Suprapubic skin (tissue), 4 donors: ENCODE measurements at regions not wholly inside any gene's neighbourhood (a gene's known extent, or its start where the extent isn't known, plus 50 kb on each side); places are given as distances from the start of the nearest gene placed in this dataset.

ENCODE experiments used
- DNase-seq, 2 donors: peaks; one replicate each; pipeline ENCODE4 v3.0.0-alpha.2; 2019; ENCODE audit warnings: low spot score in 2 of 2
- H3K27ac ChIP-seq: fragments of 200-600 bp; sonication (generic); one replicate; pipeline ENCODE4 v1.5.1; 2019
- H3K27me3 ChIP-seq: fragments of 200-600 bp; sonication (generic); one replicate; pipeline ENCODE4 v1.5.1; 2019
- H3K36me3 ChIP-seq: fragments of 200-600 bp; sonication (generic); one replicate; pipeline ENCODE4 v1.5.1; 2019
- H3K4me1 ChIP-seq: fragments of 200-600 bp; sonication (generic); one replicate; pipeline ENCODE4 v1.5.1; 2019
- H3K4me3 ChIP-seq: fragments of 200-600 bp; sonication (generic); one replicate; pipeline ENCODE4 v1.5.1; 2019; ENCODE audit warnings: mild to moderate bottlenecking
- H3K9me3 ChIP-seq: fragments of 200-600 bp; sonication (generic); one replicate; pipeline ENCODE4 v1.5.1; 2019
- EP300 ChIP-seq: sonication (generic); formaldehyde crosslinking; IDR thresholded peaks from one replicate; pipeline ENCODE4 v1.6.1; 2017; ENCODE audit warnings: antibody characterized with exemption
- POLR2A ChIP-seq, 2 donors: fragments of 450-650 bp; IDR thresholded peaks; one replicate each; pipeline ENCODE4 v1.6.1; 2017; ENCODE audit warnings: antibody characterized with exemption in 2 of 2, mild to moderate bottlenecking in 2 of 2, moderate library complexity in 2 of 2
- POLR2AphosphoS5 ChIP-seq, 3 donors: sonication (generic); formaldehyde crosslinking; IDR thresholded peaks; one replicate each; pipeline ENCODE4 v1.6.1; 2017; ENCODE audit warnings: antibody characterized with exemption in 3 of 3
- WGBS: methylation state at CpG from one replicate; pipeline ENCODE4 v1.1.5; 2018; 5-methylcytosine and 5-hydroxymethylcytosine counted together
- TF ChIP-seq, protein P1 (sequence below), 2 donors: fragments of 200-600 bp in 1 of 2; fragments of 450-650 bp in 1 of 2; sonication (generic) in 1 of 2; IDR thresholded peaks; one replicate each; pipeline ENCODE4 v1.5.1; 2016 to 2019; ENCODE audit warnings: antibody characterized with exemption in 2 of 2, mild to moderate bottlenecking in 1 of 2, moderate library complexity in 1 of 2

- Histone ChIP-seq H3K36me3 (no peaks in the 10 kb centered on the region), H3K4me3 (no peak overlapping the region), H3K27ac (no peak overlapping the region), H3K9me3 (no peaks in the 10 kb centered on the region), H3K27me3 (no peaks in the 10 kb centered on the region), H3K4me1 (no peaks in the 10 kb centered on the region)
- TF ChIP-seq EP300 (no peak), POLR2A (IDR thresholded peaks at IDR 0.05) (no peak), POLR2AphosphoS5 (IDR thresholded peaks at IDR 0.05) (no peak)
- TF ChIP-seq, protein P1, sequence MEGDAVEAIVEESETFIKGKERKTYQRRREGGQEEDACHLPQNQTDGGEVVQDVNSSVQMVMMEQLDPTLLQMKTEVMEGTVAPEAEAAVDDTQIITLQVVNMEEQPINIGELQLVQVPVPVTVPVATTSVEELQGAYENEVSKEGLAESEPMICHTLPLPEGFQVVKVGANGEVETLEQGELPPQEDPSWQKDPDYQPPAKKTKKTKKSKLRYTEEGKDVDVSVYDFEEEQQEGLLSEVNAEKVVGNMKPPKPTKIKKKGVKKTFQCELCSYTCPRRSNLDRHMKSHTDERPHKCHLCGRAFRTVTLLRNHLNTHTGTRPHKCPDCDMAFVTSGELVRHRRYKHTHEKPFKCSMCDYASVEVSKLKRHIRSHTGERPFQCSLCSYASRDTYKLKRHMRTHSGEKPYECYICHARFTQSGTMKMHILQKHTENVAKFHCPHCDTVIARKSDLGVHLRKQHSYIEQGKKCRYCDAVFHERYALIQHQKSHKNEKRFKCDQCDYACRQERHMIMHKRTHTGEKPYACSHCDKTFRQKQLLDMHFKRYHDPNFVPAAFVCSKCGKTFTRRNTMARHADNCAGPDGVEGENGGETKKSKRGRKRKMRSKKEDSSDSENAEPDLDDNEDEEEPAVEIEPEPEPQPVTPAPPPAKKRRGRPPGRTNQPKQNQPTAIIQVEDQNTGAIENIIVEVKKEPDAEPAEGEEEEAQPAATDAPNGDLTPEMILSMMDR (IDR thresholded peaks at IDR 0.05): no peak
- 50% methylated on average over 6 of the region's 6 CpGs for WGBS
- no peak for DNase-seq
These were observed 559.6 kb downstream of the GATA3 start for GRCh38 chr10:8614054-8614565.

GRCh38 chr10:8615118-8615517 is 560.6 kb downstream of the GATA3 start:
- no peak overlapping the region for H3K4me3 ChIP-seq
- no peaks in the 10 kb centered on the region for H3K4me1 ChIP-seq
- H3K27me3 ChIP-seq: no peaks in the 10 kb centered on the region
- no peaks in the 10 kb centered on the region for H3K9me3 ChIP-seq
- no peak overlapping the region for H3K27ac ChIP-seq
- DNase-seq: no peak
- 89% methylated on average over 4 of the region's 4 CpGs for whole genome bisulfite sequencing
- TF ChIP-seq POLR2A (IDR thresholded peaks at IDR 0.05) (no peak), POLR2AphosphoS5 (IDR thresholded peaks at IDR 0.05) (no peak), EP300 (no peak)
- TF ChIP-seq, protein P1 (IDR thresholded peaks at IDR 0.05): no peak
- no peaks in the 10 kb centered on the region for H3K36me3 ChIP-seq

GRCh38 chr10:8616166-8616565 is 561.7 kb downstream of the GATA3 start:
- H3K27me3 ChIP-seq: no peaks in the 10 kb centered on the region
- no peak overlapping the region for H3K4me3 ChIP-seq
- H3K4me1 ChIP-seq: no peaks in the 10 kb centered on the region
- DNase-seq: no peak
- H3K27ac ChIP-seq: no peak overlapping the region
- TF ChIP-seq POLR2AphosphoS5 (IDR thresholded peaks at IDR 0.05) (no peak), EP300 (no peak), POLR2A (IDR thresholded peaks at IDR 0.05) (no peak)
- TF ChIP-seq, protein P1 (IDR thresholded peaks at IDR 0.05): no peak
- no peaks in the 10 kb centered on the region for H3K9me3 ChIP-seq
- 28% methylated on average over 6 of the region's 6 CpGs for WGBS
- H3K36me3 ChIP-seq: no peaks in the 10 kb centered on the region

- 92% methylated on average over 2 of the region's 2 CpGs for WGBS
- H3K4me1 ChIP-seq: no peaks in the 10 kb centered on the region
- H3K4me3 ChIP-seq: no peak overlapping the region
- TF ChIP-seq POLR2AphosphoS5 (IDR thresholded peaks at IDR 0.05) (no peak), POLR2A (IDR thresholded peaks at IDR 0.05) (no peak), EP300 (no peak)
- TF ChIP-seq, protein P1 (IDR thresholded peaks at IDR 0.05): no peak
- DNase-seq: no peak
- H3K9me3 ChIP-seq: no peaks in the 10 kb centered on the region
- H3K27me3 ChIP-seq: no peaks in the 10 kb centered on the region
- H3K36me3 ChIP-seq: no peaks in the 10 kb centered on the region
- H3K27ac ChIP-seq: no peak overlapping the region
These were observed 563.3 kb downstream of the GATA3 start for GRCh38 chr10:8617792-8618191.

DNA sequence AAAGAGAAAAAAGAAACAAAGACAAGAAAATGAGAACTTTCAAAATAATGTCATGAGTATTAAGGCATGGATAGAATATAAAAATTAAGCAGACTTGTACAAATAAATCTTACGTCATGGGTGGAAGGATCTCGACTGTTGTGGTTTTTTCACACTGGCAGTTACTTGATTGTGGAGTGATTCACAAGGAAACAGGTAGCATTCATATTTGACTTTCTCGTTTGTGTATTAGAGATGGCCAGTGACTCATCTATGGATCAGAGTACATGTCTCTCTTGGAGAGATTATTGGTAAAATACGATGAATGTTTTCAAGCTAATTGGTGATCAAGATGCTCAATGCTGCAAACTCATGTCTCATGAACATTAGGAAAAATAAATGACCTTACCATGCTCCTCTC is 564.3 kb downstream of the GATA3 start:
- no peak overlapping the region for H3K4me3 ChIP-seq
- no peaks in the 10 kb centered on the region for H3K9me3 ChIP-seq
- no peaks in the 10 kb centered on the region for H3K27me3 ChIP-seq
- TF ChIP-seq POLR2AphosphoS5 (IDR thresholded peaks at IDR 0.05): no peak
- no peak for TF ChIP-seq POLR2A (IDR thresholded peaks at IDR 0.05)
- TF ChIP-seq, protein P1 (IDR thresholded peaks at IDR 0.05): no peak
- no peaks in the 10 kb centered on the region for H3K36me3 ChIP-seq
- H3K27ac ChIP-seq: no peak overlapping the region
- WGBS: 72% methylated on average over 4 of the region's 4 CpGs
- no peak for DNase-seq
- no peaks in the 10 kb centered on the region for H3K4me1 ChIP-seq
